ENCODE measurements at regions not wholly inside any gene's neighbourhood (a gene's known extent, or its start where the extent isn't known, plus 50 kb on each side); places are given as distances from the start of the nearest gene placed in this dataset.

DNA sequence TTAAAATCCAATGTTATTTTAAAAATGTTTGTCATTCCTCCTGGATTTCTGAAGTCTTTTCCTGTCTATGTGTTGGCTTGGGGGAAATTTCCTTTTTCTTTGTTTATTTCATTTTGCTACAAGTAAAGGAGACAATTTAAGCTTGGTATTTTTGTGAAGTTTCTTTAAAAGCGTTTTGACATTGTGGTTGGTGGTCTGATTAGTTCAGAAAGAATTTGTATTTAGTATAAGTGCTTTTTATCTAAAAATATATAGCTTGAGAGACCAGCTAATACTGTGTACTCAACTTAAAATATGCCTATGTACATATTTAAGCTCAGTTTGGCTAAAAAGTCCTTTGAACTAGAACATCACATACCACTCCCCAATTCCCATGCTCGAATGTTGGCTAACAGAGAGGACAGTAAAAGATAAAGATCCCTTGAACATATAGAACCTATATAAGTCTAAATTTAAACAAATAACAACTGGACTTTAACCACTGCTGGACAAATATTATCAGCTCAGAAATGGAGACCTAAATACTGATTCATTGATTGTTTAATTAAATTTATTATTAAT is 237.6 kb downstream of the TLE4 start:
- Mint-ChIP-seq H3K27ac (no peak overlapping the region), H3K4me3 (peak overlapping the region in 1 of 10 donors; percentile 33), H3K9me3 (no peaks in the 10 kb centered on the region), H3K4me1 (peaks cover 19 to 39% (median 35%) of the 10 kb centered on the region in 4 donors), H3K36me3 (no peaks in the 10 kb centered on the region), H3K27me3 (no peaks in the 10 kb centered on the region)
- DNase-seq, result no peak
- ATAC-seq, result no peak
- POLR2A ChIA-PET, result no interaction called here

DNA sequence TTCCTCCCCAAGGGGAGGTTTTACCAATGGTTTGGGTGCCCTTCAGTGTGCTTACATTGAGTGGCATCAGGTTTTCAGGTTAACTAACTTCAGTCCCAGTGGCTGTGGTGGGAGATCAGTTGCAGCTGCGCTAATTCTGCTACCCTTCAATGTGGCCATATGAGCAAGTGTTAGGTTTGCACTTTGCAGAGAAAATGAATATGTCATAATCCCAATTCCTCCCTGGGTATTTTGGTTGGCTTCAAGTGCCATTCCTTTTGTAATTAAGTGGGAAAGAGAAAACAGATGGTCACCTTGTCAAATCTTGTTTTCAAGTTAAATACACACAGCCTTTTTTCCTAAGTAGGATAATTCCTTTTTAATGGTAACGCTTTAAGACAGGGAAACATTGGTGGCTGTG is 236.2 kb downstream of the TLE4 start:
- Mint-ChIP-seq H3K36me3 (no peaks in the 10 kb centered on the region), H3K9me3 (no peaks in the 10 kb centered on the region), H3K4me1 (peaks cover 12 to 30% (median 25%) of the 10 kb centered on the region in 4 donors), H3K4me3 (no peak overlapping the region), H3K27me3 (no peaks in the 10 kb centered on the region), H3K27ac (peak overlapping the region in 1 of 10 donors; percentile 95)
- POLR2A ChIA-PET, result no interaction called here
- no peak for ATAC-seq
- DNase-seq, result no peak

DNA sequence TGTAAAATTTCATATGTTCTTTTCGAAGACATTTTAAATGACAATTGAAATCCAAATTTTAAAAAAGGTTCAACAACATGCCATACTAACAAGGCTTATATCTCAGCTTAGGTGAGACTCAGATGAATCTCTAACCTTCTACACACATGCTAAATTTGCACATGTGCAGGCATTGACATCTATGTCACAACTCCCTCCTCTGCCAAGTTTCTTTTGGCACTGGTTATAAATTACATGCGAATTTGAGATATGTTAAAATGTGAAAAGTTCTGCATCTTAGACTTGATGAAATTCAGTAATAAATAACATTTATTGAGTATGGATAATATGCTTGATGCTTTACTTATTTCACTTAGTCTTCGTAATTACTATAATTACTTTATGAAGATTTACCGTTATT is 234.3 kb downstream of the TLE4 start:
- no peaks in the 10 kb centered on the region for H3K27me3 Mint-ChIP-seq
- H3K27ac Mint-ChIP-seq, result no peak overlapping the region
- peaks cover 5 to 16% (median 10%) of the 10 kb centered on the region in 4 donors for H3K4me1 Mint-ChIP-seq
- POLR2A ChIA-PET, result no interaction called here
- no peak overlapping the region for H3K4me3 Mint-ChIP-seq
- no peak for ATAC-seq
- DNase-seq, result no peak
- H3K36me3 Mint-ChIP-seq, result no peaks in the 10 kb centered on the region
- H3K9me3 Mint-ChIP-seq, result no peaks in the 10 kb centered on the region

DNA sequence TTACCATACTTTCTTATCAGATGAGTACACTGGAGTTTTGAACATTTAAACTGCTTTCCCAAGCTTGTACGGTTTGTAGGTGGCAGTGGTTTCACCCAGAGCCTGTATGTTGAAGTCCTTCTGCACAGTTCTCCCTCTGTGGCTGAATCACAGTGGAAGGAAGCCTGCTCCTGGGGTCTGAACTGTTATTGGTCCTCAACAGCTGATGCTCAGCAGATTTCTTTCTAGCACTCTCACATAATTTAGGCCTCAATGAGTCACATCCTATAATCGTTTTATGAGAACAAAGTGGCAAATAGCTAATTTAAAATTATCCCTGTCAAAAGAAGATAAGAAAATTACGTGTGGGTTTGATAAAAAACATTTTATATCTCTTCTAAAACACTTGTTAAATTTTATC is 229.7 kb downstream of the TLE4 start:
- H3K9me3 Mint-ChIP-seq, result no peaks in the 10 kb centered on the region
- H3K4me3 Mint-ChIP-seq, result no peak overlapping the region
- H3K27me3 Mint-ChIP-seq, result no peaks in the 10 kb centered on the region
- H3K36me3 Mint-ChIP-seq, result no peaks in the 10 kb centered on the region
- ATAC-seq (no peak), DNase-seq (no peak)
- H3K27ac Mint-ChIP-seq, result no peak overlapping the region
- POLR2A ChIA-PET, result no interaction called here
- no peaks in the 10 kb centered on the region for H3K4me1 Mint-ChIP-seq

DNA sequence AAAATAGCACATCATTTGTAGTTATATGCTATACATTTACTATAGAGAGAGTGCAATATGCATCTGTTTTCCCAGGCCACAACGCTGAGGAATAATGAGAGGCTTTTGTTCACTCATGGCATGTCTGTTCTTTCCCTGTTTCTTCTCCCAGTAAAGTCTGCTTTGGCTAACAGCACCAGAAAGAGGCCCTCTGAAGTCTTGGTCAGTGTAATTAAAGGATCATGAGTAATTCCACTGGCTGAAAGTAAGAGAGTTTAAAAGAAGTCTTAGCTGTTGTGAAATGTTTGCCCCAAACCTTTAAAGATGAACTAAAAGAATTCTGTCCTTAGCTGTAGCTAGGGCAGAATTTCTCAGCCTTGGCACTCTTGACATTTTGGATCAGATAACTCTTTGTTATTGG is 228.8 kb downstream of the TLE4 start:
- Mint-ChIP-seq H3K27me3 (no peaks in the 10 kb centered on the region), H3K4me3 (no peak overlapping the region), H3K4me1 (no peaks in the 10 kb centered on the region), H3K36me3 (no peaks in the 10 kb centered on the region), H3K9me3 (no peaks in the 10 kb centered on the region), H3K27ac (no peak overlapping the region)
- ATAC-seq, result no peak
- no peak for DNase-seq
- POLR2A ChIA-PET, result no interaction called here

DNA sequence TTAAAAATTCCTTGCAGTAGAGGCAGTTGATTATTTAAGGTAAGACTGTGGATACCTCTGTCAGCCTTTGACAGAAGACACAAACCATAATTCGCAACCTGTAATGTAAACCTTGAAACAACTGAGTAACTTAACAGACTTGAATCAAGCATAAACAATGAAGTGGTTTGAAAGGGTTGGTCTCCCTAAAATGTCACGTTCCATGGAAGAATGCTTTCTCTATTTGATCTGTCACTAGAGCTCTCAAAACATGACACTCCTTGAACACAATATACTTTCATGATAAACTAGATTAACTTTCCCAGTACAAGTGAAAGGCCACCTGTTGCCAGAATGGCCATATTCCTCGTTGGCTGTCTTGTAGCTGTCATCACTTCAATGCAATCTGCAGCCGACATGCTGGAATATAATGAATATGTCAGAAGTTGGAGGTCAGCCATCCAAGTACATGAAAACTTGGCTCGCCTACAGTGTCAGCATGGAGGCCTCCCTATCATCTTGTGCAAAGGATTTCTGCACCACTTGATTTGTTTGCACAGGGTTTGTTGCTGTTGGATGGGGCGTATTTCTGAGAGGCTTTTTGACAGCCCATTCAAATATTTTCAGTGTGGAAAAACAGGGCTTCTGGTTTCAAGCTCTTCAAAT is 228.0 kb downstream of the TLE4 start:
- Mint-ChIP-seq H3K27me3 (no peaks in the 10 kb centered on the region), H3K36me3 (no peaks in the 10 kb centered on the region), H3K9me3 (no peaks in the 10 kb centered on the region), H3K4me1 (no peaks in the 10 kb centered on the region), H3K27ac (no peak overlapping the region), H3K4me3 (no peak overlapping the region)
- DNase-seq, result no peak
- no peak for ATAC-seq
- POLR2A ChIA-PET, result no interaction called here

DNA sequence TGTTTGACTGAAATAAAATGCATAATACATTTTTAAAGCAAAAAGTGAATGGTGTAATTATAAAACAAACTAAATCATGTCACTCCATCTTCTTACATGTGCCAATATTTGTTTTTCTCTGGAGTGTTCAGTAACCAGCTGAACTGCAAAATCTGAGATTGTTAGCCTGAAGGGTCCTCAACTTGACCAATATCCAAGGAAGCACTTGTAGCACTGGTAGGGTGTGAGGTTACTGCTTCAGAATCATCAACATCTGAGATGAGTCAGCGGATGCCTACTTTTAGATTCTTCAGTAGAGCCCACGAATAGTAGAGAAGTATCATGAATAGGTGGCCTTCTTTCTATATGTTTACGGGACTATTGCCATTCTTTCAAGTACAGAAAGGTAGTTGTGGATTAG is 226.7 kb downstream of the TLE4 start:
- Mint-ChIP-seq H3K27me3 (no peaks in the 10 kb centered on the region), H3K9me3 (no peaks in the 10 kb centered on the region), H3K36me3 (no peaks in the 10 kb centered on the region), H3K4me1 (no peaks in the 10 kb centered on the region), H3K27ac (no peak overlapping the region), H3K4me3 (no peak overlapping the region)
- ATAC-seq (no peak), DNase-seq (no peak)
- POLR2A ChIA-PET, result no interaction called here

DNA sequence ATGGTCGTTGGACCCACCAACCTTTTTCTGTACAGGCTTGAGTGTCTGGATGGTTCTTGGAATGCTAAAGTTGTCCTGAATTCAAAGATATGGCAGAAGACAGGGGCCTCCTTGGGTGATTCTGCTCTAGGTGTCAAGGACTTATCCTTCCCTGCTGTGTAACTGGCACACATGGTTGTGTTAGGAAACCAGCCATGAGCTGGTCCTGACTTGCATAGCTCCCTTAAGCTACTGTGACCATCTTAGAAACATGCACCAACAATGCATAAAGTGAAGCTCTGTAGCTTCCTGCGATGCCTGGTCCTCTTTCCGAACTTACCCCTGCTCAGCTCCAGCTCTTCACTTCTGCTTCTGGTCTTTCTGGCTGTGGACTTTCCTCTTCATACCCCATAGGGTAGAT is 224.6 kb downstream of the TLE4 start:
- no peak for ATAC-seq
- no peak for DNase-seq
- H3K27ac Mint-ChIP-seq, result no peak overlapping the region

DNA sequence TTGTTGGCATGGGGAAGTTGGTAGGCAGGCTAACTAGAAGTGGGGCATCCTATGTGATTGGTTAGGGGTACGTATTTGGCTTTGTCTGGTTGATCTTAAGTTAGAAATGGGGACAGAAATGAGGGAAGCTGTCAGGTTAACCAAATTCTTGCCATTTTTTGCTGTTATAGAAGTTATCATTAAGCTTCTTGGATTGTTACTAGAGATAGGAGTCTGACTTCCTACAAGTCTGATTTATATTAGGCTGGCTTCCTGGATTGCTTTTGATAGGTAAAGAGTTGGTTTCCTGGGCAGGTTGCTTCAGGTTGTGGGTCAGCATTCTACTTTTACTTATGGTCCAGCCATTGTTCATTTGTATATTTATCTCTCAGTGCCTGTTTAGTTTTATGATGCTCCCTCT is 216.9 kb downstream of the TLE4 start:
- Mint-ChIP-seq H3K9me3 (peaks cover 2 to 19% (median 13%) of the 10 kb centered on the region in 9 donors), H3K27ac (no peak overlapping the region), H3K4me3 (no peak overlapping the region), H3K36me3 (peaks cover 0 to 14% (median 0%) of the 10 kb centered on the region in 3 donors), H3K4me1 (peaks cover 5 to 13% (median 8%) of the 10 kb centered on the region in 4 donors), H3K27me3 (peaks cover 0 to 3% (median 0%) of the 10 kb centered on the region in 5 donors)
- ATAC-seq, result no peak
- POLR2A ChIA-PET, result no interaction called here
- no peak for DNase-seq

More for the DNA sequence above, 224.6 kb downstream of the TLE4 start:
- H3K4me3 Mint-ChIP-seq, result no peak overlapping the region
- POLR2A ChIA-PET, result no interaction called here
- H3K36me3 Mint-ChIP-seq, result no peaks in the 10 kb centered on the region
- H3K4me1 Mint-ChIP-seq, result no peaks in the 10 kb centered on the region
- no peaks in the 10 kb centered on the region for H3K27me3 Mint-ChIP-seq
- H3K9me3 Mint-ChIP-seq, result no peaks in the 10 kb centered on the region

DNA sequence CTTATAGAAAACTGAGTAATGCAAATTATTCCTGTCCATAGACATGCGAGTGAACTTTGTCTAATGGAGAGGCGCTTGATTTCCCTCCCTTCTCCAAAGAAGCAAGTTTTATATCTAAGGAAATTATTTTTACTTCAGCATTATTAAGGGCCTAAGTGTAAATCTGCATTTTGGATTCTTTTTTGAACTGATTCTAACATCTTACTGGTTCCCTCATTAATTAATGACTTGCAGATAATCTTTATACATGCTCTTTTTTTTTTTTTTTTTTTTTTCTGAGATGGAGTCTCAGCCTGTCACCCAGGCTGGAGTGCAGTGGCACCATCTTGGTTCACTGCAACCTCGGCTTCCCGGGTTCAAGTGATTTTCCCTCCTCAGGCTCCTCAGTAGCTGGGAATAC is 209.5 kb downstream of the TLE4 start:
- POLR2A ChIA-PET, result no interaction called here
- no peak for DNase-seq
- Mint-ChIP-seq H3K4me3 (no peak overlapping the region), H3K9me3 (peaks cover 0 to 1% (median 0%) of the 10 kb centered on the region in 9 donors), H3K36me3 (no peaks in the 10 kb centered on the region), H3K4me1 (peaks cover 5 to 13% (median 9%) of the 10 kb centered on the region in 4 donors), H3K27me3 (peaks cover 0 to 3% (median 0%) of the 10 kb centered on the region in 5 donors), H3K27ac (no peak overlapping the region)
- ATAC-seq, result no peak

DNA sequence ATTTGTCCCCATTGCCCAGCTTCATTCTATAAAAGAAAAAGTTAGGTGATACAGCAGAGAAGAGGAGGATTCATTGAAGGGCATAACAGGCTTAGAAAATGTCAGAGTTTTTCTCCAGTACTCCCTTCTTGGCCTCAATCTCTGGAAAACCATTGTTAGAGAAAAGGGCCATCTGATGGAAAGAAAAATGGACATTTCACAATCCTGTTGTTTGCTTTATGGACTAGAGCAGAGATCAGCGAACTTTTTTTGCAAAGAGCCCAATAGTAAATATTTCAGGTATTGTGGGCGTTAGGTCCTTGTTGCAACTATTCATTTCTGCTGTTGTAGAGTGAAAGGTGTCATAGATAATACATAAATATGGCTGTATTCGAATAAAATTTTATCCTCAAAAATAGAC is 208.8 kb downstream of the TLE4 start:
- H3K27ac Mint-ChIP-seq, result no peak overlapping the region
- peaks cover 5 to 12% (median 9%) of the 10 kb centered on the region in 4 donors for H3K4me1 Mint-ChIP-seq
- no peaks in the 10 kb centered on the region for H3K36me3 Mint-ChIP-seq
- no peak overlapping the region for H3K4me3 Mint-ChIP-seq
- POLR2A ChIA-PET, result no interaction called here
- DNase-seq (no peak), ATAC-seq (no peak)
- peaks cover 0 to 3% (median 0%) of the 10 kb centered on the region in 5 donors for H3K27me3 Mint-ChIP-seq
- H3K9me3 Mint-ChIP-seq, result peaks cover 0 to 1% (median 0%) of the 10 kb centered on the region in 9 donors

DNA sequence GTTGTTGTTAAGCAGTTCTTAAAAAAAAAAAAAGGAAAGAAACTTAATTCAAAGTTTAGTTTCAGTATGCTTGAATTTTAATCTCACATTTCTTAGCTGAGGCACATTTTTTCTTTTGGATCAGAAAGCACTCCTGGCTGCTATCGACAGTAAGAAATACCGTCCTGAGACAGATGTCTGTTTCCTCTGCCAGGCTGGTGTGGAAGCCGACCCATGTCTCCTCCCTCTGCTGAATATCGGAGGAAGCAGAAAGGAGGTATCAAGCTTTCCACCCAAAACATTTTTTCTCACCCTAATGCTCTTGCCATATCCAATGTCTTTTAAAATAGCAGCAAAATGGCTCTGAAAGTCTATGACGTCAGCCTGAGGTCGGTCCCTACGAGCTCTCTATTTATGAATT is 208.1 kb downstream of the TLE4 start:
- H3K9me3 Mint-ChIP-seq, result peaks cover 0 to 1% (median 0%) of the 10 kb centered on the region in 9 donors
- peaks cover 2 to 6% (median 5%) of the 10 kb centered on the region in 4 donors for H3K4me1 Mint-ChIP-seq
- POLR2A ChIA-PET, result no interaction called here
- DNase-seq, result no peak
- H3K27me3 Mint-ChIP-seq, result peaks cover 0 to 3% (median 0%) of the 10 kb centered on the region in 5 donors
- H3K4me3 Mint-ChIP-seq, result no peak overlapping the region
- H3K36me3 Mint-ChIP-seq, result no peaks in the 10 kb centered on the region
- ATAC-seq, result no peak
- no peak overlapping the region for H3K27ac Mint-ChIP-seq

DNA sequence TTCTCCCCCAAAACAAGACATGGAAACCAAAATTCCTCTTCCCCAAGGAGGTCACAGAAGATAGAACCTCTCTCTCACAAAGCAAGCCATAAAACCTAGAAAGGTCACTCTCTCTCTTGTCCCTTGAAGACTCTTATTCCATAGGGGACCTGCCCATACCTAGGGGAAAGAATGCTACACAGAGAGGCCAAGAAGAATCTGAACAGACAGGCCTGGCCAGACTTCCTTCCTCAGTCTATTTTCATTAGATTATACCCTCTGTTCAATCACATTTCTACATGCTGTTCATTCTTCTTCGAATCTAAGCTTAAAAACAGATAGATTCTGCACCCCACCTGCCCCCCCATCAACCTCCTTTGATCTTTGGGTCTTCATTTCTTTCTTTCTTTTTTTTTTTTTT is 206.8 kb downstream of the TLE4 start:
- H3K36me3 Mint-ChIP-seq, result no peaks in the 10 kb centered on the region
- no peaks in the 10 kb centered on the region for H3K27me3 Mint-ChIP-seq
- H3K4me3 Mint-ChIP-seq, result no peak overlapping the region
- no peak overlapping the region for H3K27ac Mint-ChIP-seq
- peaks cover 0 to 2% (median 0%) of the 10 kb centered on the region in 4 donors for H3K4me1 Mint-ChIP-seq
- DNase-seq (no peak), ATAC-seq (no peak)
- peaks cover 0 to 1% (median 0%) of the 10 kb centered on the region in 9 donors for H3K9me3 Mint-ChIP-seq
- POLR2A ChIA-PET, result no interaction called here

DNA sequence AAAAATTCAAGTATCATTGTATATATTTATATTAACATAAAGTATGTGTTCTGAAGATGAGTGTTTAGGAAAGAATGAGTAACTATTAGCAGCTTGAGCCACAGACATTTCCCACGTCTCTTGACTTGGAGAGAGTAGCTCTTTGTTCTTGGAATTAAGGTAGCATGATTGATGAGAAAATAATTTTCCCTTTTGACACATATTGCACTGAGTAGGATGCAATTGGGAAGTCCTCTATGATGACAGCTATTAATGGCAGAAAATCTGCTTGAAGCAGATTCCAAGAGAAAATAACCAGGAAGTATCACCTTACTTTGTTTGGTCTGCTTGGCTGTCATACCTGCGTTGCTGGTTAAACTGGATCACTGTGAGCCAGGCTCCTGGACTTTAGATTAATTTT is 204.8 kb downstream of the TLE4 start:
- no peak overlapping the region for H3K4me3 Mint-ChIP-seq
- H3K9me3 Mint-ChIP-seq, result peaks cover 0 to 3% (median 0%) of the 10 kb centered on the region in 9 donors
- H3K36me3 Mint-ChIP-seq, result no peaks in the 10 kb centered on the region
- H3K27ac Mint-ChIP-seq, result no peak overlapping the region
- peaks cover 0 to 4% (median 0%) of the 10 kb centered on the region in 5 donors for H3K27me3 Mint-ChIP-seq
- ATAC-seq (no peak), DNase-seq (no peak)
- POLR2A ChIA-PET, result no interaction called here
- no peaks in the 10 kb centered on the region for H3K4me1 Mint-ChIP-seq

Measured in naive thymus-derived CD8-positive, alpha-beta T cell (primary cell).